ENCODE measurements at regions not wholly inside any gene's neighbourhood (a gene's known extent, or its start where the extent isn't known, plus 50 kb on each side); places are given as distances from the start of the nearest gene placed in this dataset.

GRCh38 chr6:169372589-169372988 is 118.9 kb upstream of the THBS2 start:
- Histone ChIP-seq H4K20me1 (ENCODE audit: insufficient read depth) (no peaks in the 10 kb centered on the region), H3K27me3 (ENCODE audit: insufficient read depth, low read depth) (peaks cover 47% of the 10 kb centered on the region), H3K9me2 (ENCODE audit: insufficient read depth) (no peaks in the 10 kb centered on the region), H3K9me3 (ENCODE audit: insufficient read depth, low read depth) (no peaks in the 10 kb centered on the region; the same call in 1 of the 2 replicates), H3K27ac (no peak overlapping the region), H3K4me3 (no peak overlapping the region), H3K79me2 (ENCODE audit: low read depth) (no peaks in the 10 kb centered on the region), H3K4me2 (no peak overlapping the region), H3K36me3 (ENCODE audit: low read depth) (no peaks in the 10 kb centered on the region), H2AFZ (no peak overlapping the region), H3K4me1 (replicated peaks; ENCODE audit: insufficient read depth) (no peaks in the 10 kb centered on the region), H3F3A (ENCODE audit: insufficient read depth, low read depth) (no peaks in the 10 kb centered on the region)
- BruUV-seq (replicated peaks) = no TSS peak
- intact Hi-C loops (cut with micrococcal nuclease; ENCODE audit: unreplicated experiment) = no loop called here
- CTCF ChIA-PET = no interaction called here
- TF ChIP-seq EZH2 (IDR thresholded peaks at IDR 0.05; ENCODE audit: low read depth) = no peak
- TF ChIP-seq, protein P1, sequence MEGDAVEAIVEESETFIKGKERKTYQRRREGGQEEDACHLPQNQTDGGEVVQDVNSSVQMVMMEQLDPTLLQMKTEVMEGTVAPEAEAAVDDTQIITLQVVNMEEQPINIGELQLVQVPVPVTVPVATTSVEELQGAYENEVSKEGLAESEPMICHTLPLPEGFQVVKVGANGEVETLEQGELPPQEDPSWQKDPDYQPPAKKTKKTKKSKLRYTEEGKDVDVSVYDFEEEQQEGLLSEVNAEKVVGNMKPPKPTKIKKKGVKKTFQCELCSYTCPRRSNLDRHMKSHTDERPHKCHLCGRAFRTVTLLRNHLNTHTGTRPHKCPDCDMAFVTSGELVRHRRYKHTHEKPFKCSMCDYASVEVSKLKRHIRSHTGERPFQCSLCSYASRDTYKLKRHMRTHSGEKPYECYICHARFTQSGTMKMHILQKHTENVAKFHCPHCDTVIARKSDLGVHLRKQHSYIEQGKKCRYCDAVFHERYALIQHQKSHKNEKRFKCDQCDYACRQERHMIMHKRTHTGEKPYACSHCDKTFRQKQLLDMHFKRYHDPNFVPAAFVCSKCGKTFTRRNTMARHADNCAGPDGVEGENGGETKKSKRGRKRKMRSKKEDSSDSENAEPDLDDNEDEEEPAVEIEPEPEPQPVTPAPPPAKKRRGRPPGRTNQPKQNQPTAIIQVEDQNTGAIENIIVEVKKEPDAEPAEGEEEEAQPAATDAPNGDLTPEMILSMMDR (conservative IDR thresholded peaks at IDR 0.05) = no peak
- POLR2A ChIA-PET (ENCODE audit: unreplicated experiment) = no interaction called here
- DNase-seq = no peak

DNA sequence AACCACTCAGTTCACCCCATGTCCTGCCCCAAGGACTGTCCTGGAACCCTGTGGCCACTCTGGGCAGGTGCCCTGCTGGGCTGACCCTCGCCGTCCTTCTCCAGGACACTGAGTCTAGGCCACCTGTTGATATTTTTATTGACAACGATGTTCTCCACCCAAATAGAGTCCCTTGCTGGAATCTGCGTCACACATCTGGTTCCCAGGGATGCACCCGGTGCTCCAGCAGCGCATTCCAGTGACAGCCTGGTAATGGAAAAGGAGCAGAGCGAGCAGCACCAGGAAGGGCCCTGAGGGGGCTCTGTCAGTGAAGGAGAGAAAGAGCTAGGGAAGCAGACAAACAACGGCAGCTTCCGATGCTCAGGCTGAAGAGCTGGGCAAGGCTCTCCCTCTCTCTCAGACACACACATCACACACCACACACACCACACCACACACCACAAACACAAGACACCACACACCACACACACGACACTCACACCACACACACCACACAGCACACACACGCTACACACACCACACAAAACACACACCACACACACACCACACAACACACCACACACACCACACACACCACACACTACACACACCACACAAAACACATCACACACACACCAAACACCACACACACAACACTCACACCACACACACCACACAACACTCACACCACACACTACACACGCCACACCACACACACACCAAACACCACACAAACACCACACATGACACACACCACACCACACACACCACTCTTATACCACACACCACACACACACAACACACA is 117.9 kb upstream of the THBS2 start:
- Histone ChIP-seq H3K79me2 (ENCODE audit: low read depth) (no peaks in the 10 kb centered on the region), H3K27ac (no peak overlapping the region), H2AFZ (no peak overlapping the region), H3K9me2 (ENCODE audit: insufficient read depth) (no peaks in the 10 kb centered on the region), H3K9me3 (ENCODE audit: insufficient read depth, low read depth) (no peaks in the 10 kb centered on the region; the same call in 1 of the 2 replicates), H3K4me2 (no peak overlapping the region), H3K36me3 (ENCODE audit: low read depth) (no peaks in the 10 kb centered on the region), H3F3A (ENCODE audit: insufficient read depth, low read depth) (no peaks in the 10 kb centered on the region), H3K27me3 (ENCODE audit: insufficient read depth, low read depth) (peaks cover 55% of the 10 kb centered on the region), H4K20me1 (ENCODE audit: insufficient read depth) (no peaks in the 10 kb centered on the region), H3K4me3 (no peak overlapping the region), H3K4me1 (replicated peaks; ENCODE audit: insufficient read depth) (no peaks in the 10 kb centered on the region)
- DNase-seq = no peak
- POLR2A ChIA-PET (ENCODE audit: unreplicated experiment) = no interaction called here
- BruUV-seq (replicated peaks) = no TSS peak
- CTCF ChIA-PET = no interaction called here
- intact Hi-C loops (cut with micrococcal nuclease; ENCODE audit: unreplicated experiment) = no loop called here
- TF ChIP-seq EZH2 (IDR thresholded peaks at IDR 0.05; ENCODE audit: low read depth) = no peak
- TF ChIP-seq, protein P1 (conservative IDR thresholded peaks at IDR 0.05) = no peak

GRCh38 chr6:169370666-169371343 is 117.2 kb upstream of the THBS2 start:
- no peaks in the 10 kb centered on the region for H4K20me1 ChIP-seq (ENCODE audit: insufficient read depth)
- no peaks in the 10 kb centered on the region for H3K4me1 ChIP-seq (replicated peaks; ENCODE audit: insufficient read depth)
- H3K79me2 ChIP-seq (ENCODE audit: low read depth) = no peaks in the 10 kb centered on the region
- H3K4me2 ChIP-seq = no peak overlapping the region
- intact Hi-C loops (cut with micrococcal nuclease; ENCODE audit: unreplicated experiment) = no loop called here
- no peak for TF ChIP-seq EZH2 (IDR thresholded peaks at IDR 0.05; ENCODE audit: low read depth)
- TF ChIP-seq, protein P1 (conservative IDR thresholded peaks at IDR 0.05) = no peak
- H3K9me2 ChIP-seq (ENCODE audit: insufficient read depth) = no peaks in the 10 kb centered on the region
- H3K4me3 ChIP-seq = no peak overlapping the region
- POLR2A ChIA-PET (ENCODE audit: unreplicated experiment) = no interaction called here
- no peak for DNase-seq
- H3K9me3 ChIP-seq (ENCODE audit: insufficient read depth, low read depth) = no peaks in the 10 kb centered on the region
- CTCF ChIA-PET = no interaction called here
- no peak overlapping the region for H2AFZ ChIP-seq
- H3K36me3 ChIP-seq (ENCODE audit: low read depth) = no peaks in the 10 kb centered on the region
- BruUV-seq (replicated peaks) = no TSS peak
- no peaks in the 10 kb centered on the region for H3F3A ChIP-seq (ENCODE audit: insufficient read depth, low read depth)
- H3K27ac ChIP-seq = no peak overlapping the region
- peaks cover 55% of the 10 kb centered on the region for H3K27me3 ChIP-seq (ENCODE audit: insufficient read depth, low read depth)
